Right cardiac atrium (tissue), 5 donors: ENCODE measurements at regions not wholly inside any gene's neighbourhood (a gene's known extent, or its start where the extent isn't known, plus 50 kb on each side); places are given as distances from the start of the nearest gene placed in this dataset.
"Not testable (repeated sequence)": the region's sequence is repeated elsewhere in the genome, so short reads cannot be mapped to it uniquely, and the experiment has no call there.

Experiments used
- ATAC-seq, 2 donors: fragments of 200-7000 bp; cut with Tn5 transposase; one replicate each; pipeline versions ENCODE4 v1.8.0 to v1.9.1; 2020; ENCODE audit warnings: moderate library complexity in 2 of 2, mild to moderate bottlenecking in 1 of 2
- DNase-seq, 3 donors: peaks; one replicate each; pipeline ENCODE4 v3.0.0-alpha.2; 2020
- H3K27ac ChIP-seq: one replicate; pipeline ENCODE4 v1.5.1; 2013; ENCODE audit warnings: mild to moderate bottlenecking, low read length, control low read depth, moderate library complexity
- H3K27me3 ChIP-seq: one replicate; pipeline ENCODE4 v1.6.1; 2013; ENCODE audit not compliant: control insufficient read depth, insufficient read depth
- H3K4me1 ChIP-seq: one replicate; pipeline ENCODE4 v1.6.1; 2013; ENCODE audit warnings: low read length; ENCODE audit not compliant: control insufficient read depth, insufficient read depth
- H3K4me3 ChIP-seq: one replicate; pipeline ENCODE4 v1.5.1; 2013; ENCODE audit warnings: low read length, control low read depth
- H3K9me3 ChIP-seq: one replicate; pipeline ENCODE4 v1.6.1; 2013; ENCODE audit warnings: low read length; ENCODE audit not compliant: control insufficient read depth
- WGBS: extraction: QIAGEN DNeasy Blood & Tissue Kit; methylation state at CpG from one replicate; pipeline ENCODE4 v1.1.7; 2013; 5-methylcytosine and 5-hydroxymethylcytosine counted together
- intact Hi-C, 4 donors: fragments of 100-400 bp; cut with DNase I; formaldehyde crosslinking; loops; one replicate each; pipeline versions ENCODE4 v1.11.0 to v1.14.0; 2022 to 2023
- donor health status: healthy with polysubstance abuse.
- donor health status: DM: no; HTN: yes; CAD: no.
- donor health status: DM: no; HTN: no; CAD: no.
- donor health status: DM: no; HTN: yes; CAD: no; lungs with severe emphysema.
- donor health status: DM: yes; HTN: yes; CAD: no.

DNA sequence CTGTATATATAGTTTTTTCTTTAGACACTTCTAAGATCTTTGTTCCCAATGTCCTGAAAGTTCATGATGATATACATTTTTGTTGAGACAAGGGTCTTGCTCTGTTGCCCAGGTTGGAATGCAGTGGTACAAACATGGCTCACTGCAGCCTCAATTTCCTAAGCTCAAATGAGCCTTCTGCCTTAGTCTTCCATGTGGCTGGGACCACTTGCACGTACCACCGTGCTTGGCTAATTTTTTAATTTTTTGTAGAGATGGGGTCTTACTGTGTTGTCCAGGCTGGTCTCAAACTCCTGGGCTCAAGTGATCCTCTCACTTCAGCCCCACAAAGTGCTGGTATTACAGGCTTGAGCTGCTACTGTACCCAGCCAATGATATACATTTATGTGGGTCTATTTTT, 132.9 kb upstream of the BCOR start:
- 100% methylated on average over 2 of the region's 2 CpGs for WGBS
- no peaks in the 10 kb centered on the region for H3K27me3 ChIP-seq
- H3K27ac ChIP-seq = no peak overlapping the region
- no peak overlapping the region for H3K4me3 ChIP-seq
- DNase-seq = no peak
- H3K9me3 ChIP-seq = no peaks in the 10 kb centered on the region
- intact Hi-C loops = no loop called here
- no peaks in the 10 kb centered on the region for H3K4me1 ChIP-seq
- ATAC-seq = no peak

DNA sequence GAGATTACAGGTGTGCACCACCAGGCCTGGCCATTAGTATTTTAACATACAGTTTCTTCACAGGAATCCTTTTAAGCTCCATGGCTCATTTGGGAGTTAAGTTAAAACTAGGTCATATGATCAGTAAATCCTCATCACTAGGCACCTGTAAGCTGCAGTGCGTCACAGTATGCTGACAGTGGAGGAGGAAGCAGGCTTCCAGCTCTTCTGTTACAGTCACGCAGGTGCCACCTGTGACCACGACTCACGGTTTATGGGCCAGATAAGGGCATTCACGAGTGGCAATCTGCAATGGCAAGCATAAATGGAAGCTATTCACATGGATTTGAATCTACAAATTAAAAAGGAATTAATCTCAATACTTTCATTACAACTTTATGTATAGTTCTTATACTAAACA, 129.4 kb upstream of the BCOR start:
- no peaks in the 10 kb centered on the region for H3K27me3 ChIP-seq
- no peaks in the 10 kb centered on the region for H3K9me3 ChIP-seq
- WGBS = 92% methylated on average over 5 of the region's 5 CpGs
- no peaks in the 10 kb centered on the region for H3K4me1 ChIP-seq
- DNase-seq (no peak), ATAC-seq (no peak)
- H3K4me3 ChIP-seq = no peak overlapping the region
- H3K27ac ChIP-seq = no peak overlapping the region
- intact Hi-C loops = no loop called here

DNA sequence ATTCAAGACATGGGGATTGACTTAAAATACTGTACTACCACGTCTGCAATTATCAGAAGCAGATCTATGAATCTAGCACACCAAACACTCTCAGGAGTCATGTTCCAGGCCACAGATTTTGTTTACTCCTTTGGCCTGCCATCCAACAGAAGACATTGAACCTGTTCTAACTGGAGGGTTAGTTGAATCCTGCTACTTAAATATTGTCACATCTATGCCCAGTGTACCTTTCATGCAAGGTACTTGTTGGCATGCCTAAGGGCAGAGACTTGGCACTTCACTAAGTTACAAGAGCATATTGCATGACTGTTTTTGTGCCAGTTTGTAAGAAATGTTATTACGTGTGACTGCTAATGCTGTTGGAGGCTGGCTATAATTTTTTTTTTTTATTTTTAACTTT, 126.9 kb upstream of the BCOR start:
- H3K27ac ChIP-seq = no peak overlapping the region
- H3K9me3 ChIP-seq = no peaks in the 10 kb centered on the region
- no peak for DNase-seq
- H3K4me3 ChIP-seq = no peak overlapping the region
- no peaks in the 10 kb centered on the region for H3K27me3 ChIP-seq
- WGBS = 77% methylated on average over 2 of the region's 2 CpGs
- intact Hi-C loops = no loop called here
- no peaks in the 10 kb centered on the region for H3K4me1 ChIP-seq
- no peak for ATAC-seq

DNA sequence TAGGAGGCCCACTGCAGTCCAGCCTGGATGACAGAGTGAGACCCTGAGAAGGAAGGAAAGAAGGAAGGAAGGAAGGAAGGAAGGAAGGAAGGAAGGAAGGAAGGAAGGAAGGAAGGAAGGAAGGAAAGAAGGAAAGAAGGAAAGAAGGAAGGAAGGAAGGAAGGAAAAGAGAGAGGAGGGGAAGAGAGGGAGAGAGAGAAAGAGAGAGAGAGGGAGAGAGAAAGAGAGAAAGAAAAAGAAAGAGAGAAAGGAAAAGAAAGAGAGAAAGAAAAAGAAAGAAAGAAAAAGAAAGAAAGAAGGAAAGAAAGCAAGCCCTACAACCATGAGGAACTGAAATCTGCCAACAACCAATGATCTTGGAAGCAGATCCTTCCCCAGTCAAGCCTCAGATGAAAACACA, 124.9 kb upstream of the BCOR start:
- intact Hi-C loops, H3K27ac ChIP-seq, H3K27me3 ChIP-seq, H3K9me3 ChIP-seq, H3K4me1 ChIP-seq, H3K4me3 ChIP-seq, DNase-seq, ATAC-seq: not testable (repeated sequence)

DNA sequence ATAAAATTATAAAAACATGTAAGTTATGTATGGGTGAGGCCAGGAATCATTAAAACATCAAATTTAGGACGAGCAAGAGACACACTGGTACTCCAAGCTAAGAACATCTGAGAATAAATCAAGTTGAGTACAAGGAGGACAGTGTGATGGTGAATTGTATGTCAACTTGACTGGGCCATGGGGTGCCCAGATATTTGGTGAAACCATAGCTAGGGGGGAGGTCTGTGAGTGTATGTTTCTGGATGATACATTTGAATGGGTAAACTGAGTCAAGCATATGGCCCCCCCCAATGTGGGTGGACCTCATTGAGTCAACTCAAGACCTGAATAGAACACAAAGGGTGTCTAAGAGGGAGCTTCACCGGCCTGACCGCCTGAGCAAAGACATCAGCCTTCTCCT, 115.3 kb upstream of the BCOR start:
- DNase-seq (no peak), ATAC-seq (no peak)
- Histone ChIP-seq H3K27me3 (no peaks in the 10 kb centered on the region), H3K27ac (no peak overlapping the region), H3K9me3 (no peaks in the 10 kb centered on the region), H3K4me3 (no peak overlapping the region), H3K4me1 (no peaks in the 10 kb centered on the region)
- intact Hi-C loops = no loop called here
- 91% methylated on average over 3 of the region's 3 CpGs for WGBS

DNA sequence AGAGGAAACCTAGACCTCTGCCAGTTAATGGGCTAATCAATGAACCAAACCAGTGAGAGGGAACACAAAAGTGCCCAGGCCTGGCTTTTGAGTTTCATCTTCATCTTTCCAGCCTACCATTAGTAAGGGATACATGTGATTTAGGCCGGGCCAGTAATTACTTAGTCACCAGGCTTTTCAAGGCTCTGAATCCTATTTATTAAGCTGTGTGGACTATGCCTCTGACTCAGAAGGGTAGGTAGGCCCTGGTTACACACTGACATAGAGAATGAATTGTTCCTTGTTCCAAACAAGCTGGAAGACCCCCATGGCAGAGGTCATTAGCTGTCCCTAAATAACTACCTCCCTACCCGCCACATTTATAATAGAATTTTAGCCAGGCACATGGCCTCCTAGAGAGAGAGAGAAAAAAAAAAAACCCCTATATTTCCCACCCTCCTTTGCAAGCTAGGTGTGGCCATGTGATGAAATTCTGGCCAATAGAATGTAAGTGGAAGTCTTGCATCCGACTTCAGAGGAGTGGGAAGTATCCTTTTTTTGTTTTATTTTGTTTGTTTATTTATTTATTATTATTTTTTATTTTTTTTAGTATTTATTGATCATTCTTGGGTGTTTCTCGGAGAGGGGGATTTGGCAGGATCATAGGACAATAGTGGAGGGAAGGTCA, 112.3 kb upstream of the BCOR start:
- ATAC-seq = no peak
- H3K4me3 ChIP-seq = no peak overlapping the region
- 88% methylated on average over 4 of the region's 4 CpGs for whole genome bisulfite sequencing
- H3K27ac ChIP-seq = no peak overlapping the region
- H3K4me1 ChIP-seq = no peaks in the 10 kb centered on the region
- intact Hi-C loops = no loop called here
- no peak for DNase-seq
- no peaks in the 10 kb centered on the region for H3K9me3 ChIP-seq
- no peaks in the 10 kb centered on the region for H3K27me3 ChIP-seq

DNA sequence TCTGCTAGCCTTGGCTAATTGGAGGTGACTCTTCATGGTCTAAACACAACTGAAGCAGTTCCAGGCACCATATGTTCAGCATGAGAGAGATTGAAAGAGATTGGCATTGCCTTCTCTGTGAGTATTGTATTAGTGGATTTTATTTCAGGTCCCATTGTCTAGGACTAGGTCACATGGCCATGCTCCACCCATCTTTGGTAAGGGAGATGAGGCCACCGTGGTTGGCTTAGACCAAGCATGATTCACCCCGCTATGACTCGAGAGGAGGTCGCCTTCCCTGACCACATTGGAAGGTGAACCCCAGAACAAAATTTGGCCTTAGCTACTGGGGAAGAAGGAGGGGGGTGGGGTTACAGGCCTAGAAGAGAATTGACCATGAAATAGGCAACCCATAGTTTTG, 109.9 kb upstream of the BCOR start:
- no peaks in the 10 kb centered on the region for H3K9me3 ChIP-seq
- no peaks in the 10 kb centered on the region for H3K27me3 ChIP-seq
- no peaks in the 10 kb centered on the region for H3K4me1 ChIP-seq
- ATAC-seq = no peak
- H3K4me3 ChIP-seq = no peak overlapping the region
- H3K27ac ChIP-seq = no peak overlapping the region
- intact Hi-C loops = no loop called here
- no peak for DNase-seq
- WGBS = 74% methylated on average over 4 of the region's 4 CpGs

DNA sequence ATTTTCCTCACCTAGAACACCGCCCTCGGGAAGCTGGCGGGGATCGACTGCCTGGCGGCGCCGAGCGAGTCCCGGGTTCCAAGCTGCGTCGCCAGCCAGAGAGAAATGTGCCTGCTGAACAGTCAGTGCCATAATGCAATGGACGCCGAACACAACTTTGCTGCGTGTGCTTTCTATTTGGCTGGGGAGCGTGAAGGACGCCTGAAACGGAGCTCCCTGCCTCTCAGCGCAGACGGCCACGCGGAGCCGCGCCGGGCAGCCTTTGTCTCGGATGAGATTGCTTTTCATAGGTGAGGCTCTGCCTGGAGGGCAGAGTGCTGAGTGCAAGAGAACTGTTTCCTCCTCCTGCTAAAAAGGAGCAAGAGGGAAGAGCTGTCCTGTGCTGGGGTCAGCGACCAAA, 107.7 kb upstream of the BCOR start:
- intact Hi-C loops = no loop called here
- H3K27ac ChIP-seq = no peak overlapping the region
- H3K4me3 ChIP-seq = no peak overlapping the region
- H3K27me3 ChIP-seq = no peaks in the 10 kb centered on the region
- WGBS = 54% methylated on average over 26 of the region's 26 CpGs
- ATAC-seq (no peak), DNase-seq (no peak)
- no peaks in the 10 kb centered on the region for H3K4me1 ChIP-seq
- no peaks in the 10 kb centered on the region for H3K9me3 ChIP-seq

DNA sequence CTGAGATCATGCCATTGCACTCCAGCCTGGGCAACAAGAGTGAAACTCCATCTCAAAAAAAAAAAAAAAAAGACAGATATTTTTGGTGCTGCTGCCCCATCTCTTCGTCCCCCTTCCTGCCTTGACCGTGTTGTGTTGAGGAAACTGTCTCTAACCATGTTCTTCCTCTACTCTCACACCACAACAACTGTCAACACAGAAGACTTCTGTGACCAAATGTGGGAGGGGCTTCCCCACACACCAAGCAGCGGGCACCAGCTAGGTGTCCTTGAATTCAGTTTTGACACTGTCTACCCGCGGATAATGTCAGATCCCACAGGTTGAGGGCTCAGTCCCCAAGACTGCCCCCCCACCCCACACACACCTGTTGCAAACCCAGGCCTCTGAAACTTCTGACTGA, 104.7 kb upstream of the BCOR start:
- H3K27me3 ChIP-seq = no peaks in the 10 kb centered on the region
- 78% methylated on average over 5 of the region's 5 CpGs for WGBS
- DNase-seq (no peak), ATAC-seq (no peak)
- intact Hi-C loops = no loop called here
- no peaks in the 10 kb centered on the region for H3K4me1 ChIP-seq
- H3K27ac ChIP-seq = no peak overlapping the region
- no peaks in the 10 kb centered on the region for H3K9me3 ChIP-seq
- no peak overlapping the region for H3K4me3 ChIP-seq

DNA sequence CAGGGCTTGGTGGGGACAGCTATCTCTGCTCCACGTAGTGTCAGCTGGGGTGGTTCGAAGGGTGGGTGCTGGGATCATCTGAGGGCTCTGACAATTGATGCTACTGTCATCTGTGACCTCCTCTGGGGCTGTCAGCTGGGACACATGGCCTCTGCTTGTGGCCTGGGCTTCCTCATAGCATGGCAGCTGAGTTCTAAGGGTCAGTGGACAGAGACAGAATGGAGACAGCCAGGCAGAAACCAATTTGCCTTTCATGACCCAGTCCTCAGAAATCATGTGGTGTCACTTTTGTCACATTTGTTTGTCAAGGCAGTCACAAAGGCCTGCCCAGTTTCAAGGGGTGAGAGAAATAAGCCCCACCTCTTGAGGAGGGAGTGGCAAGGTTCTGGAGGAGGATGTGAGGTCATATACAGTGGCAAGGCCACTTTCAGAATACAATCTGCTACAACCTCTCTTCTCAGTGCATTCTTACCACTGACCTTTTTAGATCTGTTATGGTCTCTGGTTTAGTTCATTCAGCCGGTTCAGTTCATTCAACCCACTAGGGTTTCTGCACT, 103.6 kb upstream of the BCOR start:
- ATAC-seq (no peak), DNase-seq (no peak)
- H3K4me1 ChIP-seq = no peaks in the 10 kb centered on the region
- 93% methylated on average over 3 of the region's 3 CpGs for WGBS
- no peak overlapping the region for H3K27ac ChIP-seq
- H3K9me3 ChIP-seq = no peaks in the 10 kb centered on the region
- no peaks in the 10 kb centered on the region for H3K27me3 ChIP-seq
- intact Hi-C loops = no loop called here
- H3K4me3 ChIP-seq = no peak overlapping the region

DNA sequence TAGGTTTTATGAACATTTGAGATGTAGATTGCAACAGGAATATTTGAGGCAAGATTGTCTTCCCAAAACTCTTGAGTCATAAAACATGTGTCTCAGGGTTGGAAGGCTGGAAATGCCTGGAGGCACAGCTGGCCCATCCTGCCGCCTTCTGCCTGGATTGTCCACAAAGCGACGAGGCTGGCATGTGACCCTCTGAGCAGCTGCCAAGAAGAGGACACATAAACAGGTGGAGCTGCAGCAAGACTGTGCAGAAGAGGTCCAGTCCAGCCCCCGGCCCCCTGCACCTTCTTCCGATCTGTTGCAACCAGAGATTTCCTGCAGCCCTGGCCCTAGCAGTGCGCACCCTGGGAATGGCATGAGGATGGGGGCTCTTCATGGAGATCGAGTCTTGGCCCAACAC, 101.9 kb upstream of the BCOR start:
- Histone ChIP-seq H3K27me3 (no peaks in the 10 kb centered on the region), H3K27ac (no peak overlapping the region), H3K4me1 (no peaks in the 10 kb centered on the region), H3K4me3 (no peak overlapping the region), H3K9me3 (no peaks in the 10 kb centered on the region)
- WGBS = 84% methylated on average over 7 of the region's 7 CpGs
- intact Hi-C loops = no loop called here
- ATAC-seq (no peak), DNase-seq (no peak)

DNA sequence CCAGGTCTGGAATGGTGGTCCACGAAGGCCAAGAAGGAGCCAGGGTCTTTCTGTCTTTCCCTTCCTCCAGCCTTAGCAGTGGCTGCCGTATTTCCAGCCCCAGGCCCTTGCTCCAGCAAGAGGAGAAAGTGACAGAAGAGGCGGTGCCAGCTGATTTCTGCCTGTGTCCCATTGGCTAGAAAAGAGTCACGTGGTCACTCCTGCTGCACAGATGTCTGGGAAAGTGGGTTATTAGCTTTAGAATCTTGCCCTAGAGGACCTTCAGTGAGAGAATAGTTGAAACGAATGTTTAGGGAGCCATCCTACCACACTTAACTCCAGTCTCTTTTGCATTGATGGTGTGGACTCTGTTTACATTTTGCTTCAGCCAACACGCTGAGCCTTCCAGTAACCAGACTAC, 99.3 kb upstream of the BCOR start:
- DNase-seq = no peak
- intact Hi-C loops = no loop called here
- Histone ChIP-seq H3K9me3 (no peaks in the 10 kb centered on the region), H3K4me1 (no peaks in the 10 kb centered on the region), H3K4me3 (no peak overlapping the region), H3K27ac (no peak overlapping the region), H3K27me3 (no peaks in the 10 kb centered on the region)
- WGBS = 95% methylated on average over 6 of the region's 6 CpGs
- ATAC-seq = no peak
